Frontal cortex (tissue), 4 donors: ENCODE measurements at regions not wholly inside any gene's neighbourhood (a gene's known extent, or its start where the extent isn't known, plus 50 kb on each side); places are given as distances from the start of the nearest gene placed in this dataset. TPM values are rescaled to one million over a fixed set of nuclear protein-coding genes. Genes with fewer than 3 reads are reported as not detected.
A peak's percentile ranks its signal among the peaks of the same experiment; 100 is the strongest.
"Not testable (repeated sequence)": the region's sequence is repeated elsewhere in the genome, so short reads cannot be mapped to it uniquely, and the experiment has no call there.

ENCODE experiments used
- DNase-seq, 2 donors: peaks; one replicate each; pipeline ENCODE4 v3.0.0; 2012; ENCODE audit warnings: low spot score in 2 of 2
- FAIRE-seq: peaks from 2 replicates; lab custom pipeline; 2012; peaks lifted over from hg19 to GRCh38; lab: Jason Lieb, UNC
- small RNA-seq: library from RNA; depleted of rRNA; stranded (forward); fragments of <200 nt; gene quantifications from one replicate; pipeline ENCODE3, GENCODE V24; 2014
- donor health status: control.
- donor health status: control.
- donor health status: control.

DNA sequence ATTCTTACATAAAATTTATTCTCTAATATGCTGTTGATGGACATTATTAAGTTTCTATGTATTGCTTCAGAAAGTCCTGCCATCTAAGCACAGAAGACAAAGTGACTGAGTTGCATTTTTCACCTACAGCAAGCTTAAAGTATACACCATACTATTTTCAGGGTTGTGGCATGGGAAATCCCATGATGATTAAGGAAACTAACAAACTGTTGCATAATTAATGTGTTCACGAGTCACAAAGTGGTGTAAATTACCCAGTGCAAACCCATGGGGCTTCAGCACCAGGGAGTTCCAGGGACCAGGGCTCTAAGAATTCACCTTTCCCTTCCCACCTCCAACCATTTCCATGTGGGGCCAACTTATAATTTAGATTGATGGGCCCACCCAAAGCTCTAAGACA is 81.9 kb upstream of the NR5A2 start:
- FAIRE-seq (no peak), DNase-seq (no peak)

DNA sequence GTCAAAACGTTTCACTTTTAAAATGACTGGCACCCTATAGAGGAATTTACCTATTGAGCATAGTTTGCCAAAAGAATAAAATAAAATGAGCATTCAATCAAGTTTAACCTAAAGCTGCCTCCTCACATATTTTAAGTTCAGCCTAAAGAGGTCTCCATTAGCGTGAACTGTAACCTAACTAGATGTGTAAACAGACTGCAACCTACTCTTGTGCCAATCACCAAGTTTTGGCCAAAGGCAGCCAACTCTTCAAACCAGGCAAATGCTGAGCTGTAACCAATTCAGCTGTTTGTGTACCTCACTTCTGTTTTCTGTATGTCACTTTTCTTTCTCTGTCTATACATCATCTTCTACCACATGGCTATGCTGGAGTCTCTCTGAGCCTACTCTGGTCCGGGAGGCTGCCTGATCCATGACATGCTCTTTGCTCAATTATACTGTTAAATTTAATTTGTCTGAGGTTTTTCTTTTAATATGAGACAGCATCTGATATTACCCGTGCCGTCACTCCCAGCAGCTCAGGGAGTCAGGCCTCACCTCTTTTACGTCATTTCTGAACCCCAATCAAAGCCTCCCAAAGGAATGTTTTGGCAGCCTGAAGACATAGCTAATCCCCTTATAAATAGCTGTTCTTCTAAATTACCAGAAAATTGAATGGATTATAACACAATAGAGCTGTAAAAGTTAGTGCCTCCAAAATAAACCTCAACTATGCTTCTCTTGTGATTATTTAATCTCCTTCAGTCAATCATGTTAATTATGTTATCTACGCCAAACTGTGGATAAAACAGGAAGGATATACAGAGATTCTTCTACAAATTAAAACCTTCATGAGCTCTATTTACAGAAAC is 81.0 kb upstream of the NR5A2 start:
- DNase-seq (no peak), FAIRE-seq (no peak)

DNA sequence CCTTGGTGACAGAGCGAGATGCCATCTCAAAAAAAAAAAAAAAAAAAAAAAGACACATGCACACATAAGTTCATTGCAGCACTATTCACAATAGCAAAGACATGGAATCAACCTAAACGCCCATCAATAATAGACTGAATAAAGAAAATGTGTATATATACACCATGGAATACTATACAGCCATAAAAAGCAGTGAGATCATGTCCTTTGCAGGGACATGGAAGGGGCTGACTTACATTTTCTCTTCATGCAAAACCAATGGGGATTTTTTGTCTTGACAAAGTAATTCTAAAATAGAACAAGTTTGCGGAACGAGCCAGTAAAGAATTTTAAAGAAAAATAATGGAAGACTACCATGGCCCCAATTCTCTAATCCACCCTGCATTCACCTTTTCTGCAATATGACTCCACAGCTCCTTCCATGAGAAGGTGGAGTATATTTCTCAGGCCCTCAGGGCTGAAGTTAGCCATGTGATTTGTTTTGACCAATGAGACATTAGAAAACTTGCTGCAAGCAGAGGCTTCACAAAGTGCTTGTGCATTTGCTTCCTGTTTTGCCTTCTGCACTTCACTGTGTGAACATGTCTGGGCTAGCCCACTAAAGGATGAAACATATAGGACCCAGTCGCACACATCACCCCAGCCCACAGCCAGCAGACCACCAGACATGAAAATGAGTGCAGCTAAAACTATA is 78.8 kb upstream of the NR5A2 start:
- no peak for DNase-seq
- FAIRE-seq = no peak

DNA sequence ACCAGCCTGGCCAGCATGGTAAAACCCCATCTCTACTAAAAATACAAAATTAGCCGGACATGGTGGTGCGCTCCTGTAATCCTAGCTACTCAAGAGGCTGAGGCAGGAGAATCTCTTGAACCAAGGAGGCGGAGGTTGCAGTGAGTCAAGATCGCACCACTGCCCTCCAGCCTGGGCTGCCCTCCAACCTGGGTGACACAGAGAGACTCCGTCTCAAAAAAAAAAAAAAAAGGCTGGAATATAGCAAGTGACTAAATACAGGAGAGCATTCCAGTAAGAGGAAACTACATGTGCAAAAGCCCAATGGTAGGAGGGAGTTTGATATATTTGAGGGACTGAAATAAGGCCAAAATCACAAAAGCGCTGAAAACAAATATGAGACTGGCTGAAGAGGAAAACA is 76.5 kb upstream of the NR5A2 start:
- DNase-seq, FAIRE-seq: not testable (repeated sequence)

DNA sequence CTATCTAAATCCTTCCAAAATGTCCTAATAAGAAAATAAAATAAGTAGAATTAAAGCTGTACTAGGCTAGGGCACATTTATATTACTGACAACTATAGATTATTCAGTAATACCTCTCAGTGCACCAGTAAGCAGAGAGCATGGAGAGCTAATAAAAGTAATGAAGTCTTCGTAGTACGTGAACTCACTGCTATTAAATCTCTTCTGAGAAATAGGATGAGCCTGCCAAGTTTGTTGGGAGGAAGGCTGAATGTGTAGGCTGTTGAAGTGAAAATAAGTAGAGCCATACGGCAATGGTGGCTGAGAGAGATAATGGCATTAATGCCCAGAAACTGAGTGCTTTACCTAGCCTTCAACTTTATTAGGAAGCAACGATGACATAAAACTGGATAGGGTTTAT is 73.9 kb upstream of the NR5A2 start:
- FAIRE-seq = no peak
- DNase-seq = no peak

DNA sequence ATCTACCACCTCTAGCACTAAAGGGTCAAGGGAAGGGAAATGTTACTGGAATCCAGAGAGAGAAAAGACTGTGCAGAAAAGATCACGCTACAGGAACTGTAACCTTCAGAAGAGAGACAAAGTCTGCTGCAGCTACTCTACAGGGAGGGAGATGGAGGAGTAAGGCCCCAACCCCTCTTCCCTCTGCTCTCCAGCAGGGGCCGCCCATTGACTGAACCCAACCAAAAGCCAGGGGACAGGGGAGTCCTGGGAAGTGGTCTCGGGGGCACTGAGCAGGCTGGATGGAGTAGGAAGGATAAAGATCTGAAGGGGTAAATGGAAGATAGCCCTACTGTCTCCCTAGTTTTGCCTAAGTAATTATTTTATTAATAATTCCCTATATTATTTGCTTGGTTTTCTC is 72.8 kb upstream of the NR5A2 start:
- FAIRE-seq (no peak), DNase-seq (no peak)

DNA sequence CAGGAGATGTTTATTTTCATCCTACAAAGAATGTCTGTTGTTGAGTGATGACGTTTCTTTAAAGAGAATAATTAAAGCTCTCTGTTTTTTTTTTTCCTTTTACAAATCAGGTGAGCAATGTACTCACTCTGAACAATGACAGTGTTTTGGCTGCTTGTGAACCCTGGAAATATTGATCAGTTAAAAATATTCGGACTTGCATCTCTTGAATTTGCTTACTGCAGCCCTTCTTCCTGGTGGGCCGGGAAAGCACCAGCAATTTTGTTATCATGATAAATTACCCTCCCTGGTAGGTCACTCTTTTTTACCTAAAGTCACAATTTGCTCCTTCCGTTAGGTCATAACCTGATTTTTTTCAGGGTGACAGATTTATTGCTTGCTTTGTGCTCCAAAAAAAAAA is 72.3 kb upstream of the NR5A2 start:
- FAIRE-seq (no peak), DNase-seq (no peak)

DNA sequence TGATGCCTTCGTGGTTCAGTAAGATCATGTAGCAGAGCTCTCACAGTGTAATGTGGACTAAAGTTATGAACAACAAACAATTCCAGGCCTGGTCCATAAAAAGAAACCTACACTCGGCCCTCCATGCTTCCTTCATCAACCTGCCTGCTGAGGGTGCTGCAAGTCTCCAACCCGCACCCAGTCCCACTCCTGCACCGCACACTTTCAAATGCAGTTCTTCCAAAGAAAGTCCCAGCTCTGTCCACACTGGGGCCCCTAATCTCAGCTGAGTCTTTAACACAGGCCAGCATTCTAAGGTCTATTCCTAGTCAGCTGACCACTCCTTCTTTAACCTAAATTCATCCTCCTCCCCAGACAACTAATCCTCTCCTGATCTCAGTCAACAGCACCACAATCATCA is 71.5 kb upstream of the NR5A2 start:
- FAIRE-seq = no peak

DNA sequence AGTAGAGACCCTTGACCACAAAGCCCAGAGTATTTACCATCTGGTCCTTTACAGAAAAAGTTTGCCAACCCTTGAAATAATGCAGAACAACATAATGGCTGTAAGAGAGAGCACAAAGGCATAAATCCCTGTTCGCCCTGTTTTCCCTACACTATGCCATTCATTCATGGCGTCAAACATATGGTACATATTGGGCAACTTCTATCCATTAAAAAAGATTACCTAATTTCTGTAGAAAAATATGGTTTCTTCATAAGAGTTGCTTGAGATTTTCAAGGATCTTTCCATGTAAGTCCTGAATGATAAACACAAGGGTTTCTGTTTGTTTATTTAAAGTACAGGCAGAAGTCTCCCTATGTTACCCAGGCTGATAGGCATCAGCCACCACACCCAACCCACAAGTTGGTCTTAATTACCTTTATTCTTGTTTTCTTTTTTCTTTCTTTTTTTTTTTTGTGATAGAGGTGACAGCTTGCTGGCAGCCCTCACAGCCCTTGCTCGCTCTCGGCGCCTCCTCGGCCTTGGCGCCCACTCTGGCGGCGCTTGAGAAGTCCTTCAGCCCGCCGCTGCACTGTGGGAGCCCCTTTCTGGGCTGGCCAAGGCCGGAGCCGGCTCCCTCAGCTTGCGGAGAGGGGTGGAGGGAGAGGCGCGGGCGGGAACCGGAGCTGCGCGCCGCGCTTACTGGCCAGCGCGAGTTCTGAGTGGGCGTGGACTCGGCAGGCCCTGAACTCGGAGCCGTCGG is 68.3 kb upstream of the NR5A2 start:
- FAIRE-seq (no peak), DNase-seq (no peak)

More for the DNA sequence above, 71.5 kb upstream of the NR5A2 start:
- no peak for DNase-seq

DNA sequence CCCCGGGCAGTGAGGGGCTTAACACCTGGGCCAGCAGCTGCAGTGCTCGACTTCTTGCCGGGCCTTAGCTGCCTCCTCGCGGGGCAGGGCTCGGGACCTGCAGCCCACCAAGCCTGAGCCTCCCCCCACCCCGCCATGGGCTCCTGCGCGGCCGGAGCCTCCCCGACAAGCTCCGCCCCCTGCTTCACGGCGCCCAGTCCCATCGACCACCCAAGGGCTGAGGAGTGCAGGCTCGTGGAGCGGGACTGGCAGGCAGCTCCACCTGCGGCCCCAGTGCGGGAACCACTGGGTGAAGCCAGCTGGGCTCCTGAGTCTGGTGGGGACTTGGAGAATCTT is 67.8 kb upstream of the NR5A2 start:
- no peak for DNase-seq
- no peak for FAIRE-seq

DNA sequence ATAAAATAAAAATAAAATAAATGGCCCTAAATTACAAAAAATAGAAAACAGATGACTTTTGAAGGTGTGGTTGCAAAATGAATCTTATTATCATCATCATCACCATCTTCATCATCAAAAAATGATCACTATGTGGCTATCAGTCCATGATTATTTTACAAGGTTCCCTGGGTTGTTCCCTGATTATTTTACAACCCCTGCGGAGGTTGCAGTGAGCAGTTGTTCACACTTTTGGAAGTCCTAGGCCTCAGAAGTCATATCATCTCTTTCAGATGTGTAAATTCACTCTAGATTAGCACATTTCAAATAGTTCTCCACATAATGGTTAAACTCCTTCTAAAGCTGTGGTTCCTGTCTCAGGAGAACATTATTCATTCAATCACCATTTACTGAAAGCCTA is 57.4 kb upstream of the NR5A2 start:
- DNase-seq (no peak), FAIRE-seq (no peak)

DNA sequence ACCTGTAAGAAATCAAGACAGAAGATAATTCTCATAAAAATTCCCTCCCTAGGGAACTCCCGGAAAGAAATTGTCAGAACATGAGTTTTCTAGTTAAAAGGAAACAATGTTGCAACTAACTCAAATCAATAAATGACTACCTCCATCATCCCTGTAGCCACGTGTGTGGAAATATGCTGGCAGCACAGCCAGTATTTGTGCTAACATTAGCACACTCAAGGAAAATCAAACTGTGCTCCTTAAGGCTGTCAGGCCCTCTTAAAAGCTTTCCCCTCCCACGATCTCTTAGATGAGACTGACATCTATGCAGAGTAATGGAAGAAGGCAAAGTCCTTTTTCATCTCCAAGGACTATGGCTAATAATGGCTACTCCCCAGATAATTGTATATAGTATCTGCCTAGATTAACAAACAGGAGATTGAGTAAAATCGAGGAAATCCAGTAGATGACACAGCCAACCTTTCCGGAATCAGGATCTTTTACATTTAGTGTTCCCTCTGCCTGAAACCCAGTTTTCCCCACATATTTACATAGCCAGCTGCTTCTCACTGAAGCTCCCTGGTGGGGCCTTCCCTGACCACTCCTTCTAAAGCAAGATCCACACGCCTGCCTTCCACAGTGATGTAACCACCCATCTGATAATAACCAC is 50.9 kb upstream of the NR5A2 start:
- FAIRE-seq (no peak), DNase-seq (no peak)

Small RNA genes in the stretch of these regions (small RNA-seq; reads per million reads assigned to genes)
- gene MIR181A1 (831 reads per million, percentile 99 among the genes with 10 or more reads in this experiment), gene MIR181B1 (11.8 reads per million, percentile 96 among the genes with 10 or more reads in this experiment), gene RNU6-778P (not detected)
